ENCODE measurements at regions not wholly inside any gene's neighbourhood (a gene's known extent, or its start where the extent isn't known, plus 50 kb on each side); places are given as distances from the start of the nearest gene placed in this dataset.

- Histone ChIP-seq H3K9ac (no peak overlapping the region), H3K27ac (no peak overlapping the region), H3K9me3 (replicated peaks in 1 of 11) (peaks cover 0 to 6% (median 0%) of the 10 kb centered on the region in 11 experiments; a peak in 7 of 22 replicates), H3K4me3 (no peak overlapping the region), H3K27me3 (no peaks in the 10 kb centered on the region), H3K36me3 (no peaks in the 10 kb centered on the region), H4K20me1 (no peaks in the 10 kb centered on the region), H3K4me1 (no peaks in the 10 kb centered on the region), H3K4me2 (no peak overlapping the region)
- no peak for TF ChIP-seq Cebpa-rat (IDR thresholded peaks at IDR 0.05)
Observed at GRCh38 chr3:86743233-86743632, 247.7 kb downstream of the VGLL3 start.

GRCh38 chr3:86740751-86741150, 250.2 kb downstream of the VGLL3 start:
- Histone ChIP-seq H3K4me3 (no peak overlapping the region), H3K27ac (no peak overlapping the region), H3K27me3 (no peaks in the 10 kb centered on the region)

DNA sequence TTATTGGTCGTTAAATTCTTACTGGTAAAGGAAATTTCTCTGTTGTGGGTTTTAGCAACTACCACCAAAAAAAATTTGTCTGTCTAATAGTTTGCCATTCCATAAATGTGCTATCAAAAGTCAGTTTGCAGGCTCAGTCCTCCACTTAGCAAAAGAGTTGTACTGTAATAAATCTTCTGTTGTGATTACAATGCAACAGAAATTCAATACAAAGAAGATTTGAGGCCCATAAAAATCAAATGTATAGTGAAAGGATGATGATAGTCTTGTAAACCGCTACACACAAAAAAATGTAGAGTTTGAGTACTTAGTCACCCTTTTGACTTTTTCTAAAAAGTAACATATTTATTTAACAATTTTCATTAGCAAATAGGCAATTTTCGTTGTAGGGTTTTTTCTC, 251.7 kb downstream of the VGLL3 start:
- Histone ChIP-seq H3K27me3 (no peaks in the 10 kb centered on the region), H3K9me3 (replicated peaks in 1 of 11) (peaks cover 0 to 2% (median 0%) of the 10 kb centered on the region in 11 experiments; a peak in 1 of 22 replicates), H3K36me3 (no peaks in the 10 kb centered on the region), H4K20me1 (no peaks in the 10 kb centered on the region), H3K9ac (no peak overlapping the region), H3K4me2 (no peak overlapping the region), H3K4me3 (no peak overlapping the region), H3K4me1 (peaks cover 4 to 14% (median 11%) of the 10 kb centered on the region in 10 experiments; a peak in 13 of 20 replicates), H3K27ac (no peak overlapping the region)
- TF ChIP-seq Cebpa-rat (IDR thresholded peaks at IDR 0.05), result no peak

More at GRCh38 chr3:86740751-86741150, 250.2 kb downstream of the VGLL3 start:
- no peak overlapping the region for H3K4me2 ChIP-seq
- no peak for TF ChIP-seq Cebpa-rat (IDR thresholded peaks at IDR 0.05)
- no peak overlapping the region for H3K9ac ChIP-seq
- H3K9me3 ChIP-seq (replicated peaks in 1 of 11), result no peaks in the 10 kb centered on the region
- H4K20me1 ChIP-seq, result no peaks in the 10 kb centered on the region
- H3K36me3 ChIP-seq, result no peaks in the 10 kb centered on the region
- H3K4me1 ChIP-seq, result peaks cover 4 to 14% (median 11%) of the 10 kb centered on the region in 10 experiments; a peak in 13 of 20 replicates

DNA sequence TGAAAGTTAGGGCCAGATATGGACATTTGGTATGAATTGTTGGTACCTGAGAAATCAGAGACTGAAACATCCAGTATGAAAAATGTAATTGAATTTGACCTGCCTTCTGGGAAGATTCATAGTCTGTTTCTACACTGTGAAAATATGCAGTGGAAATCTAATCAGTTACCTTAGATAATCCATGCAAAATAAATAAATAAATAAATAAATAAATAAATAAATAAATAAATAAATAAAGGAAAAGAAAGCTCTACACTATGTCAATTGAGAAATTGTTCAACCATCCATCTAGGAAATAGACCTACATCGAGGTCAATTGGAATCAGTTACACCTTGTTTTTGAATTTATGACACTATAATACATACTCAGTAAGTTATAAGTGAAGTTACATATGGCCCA, 252.3 kb downstream of the VGLL3 start:
- H3K4me2 ChIP-seq, result no peak overlapping the region
- H3K4me1 ChIP-seq, result peaks cover 4 to 14% (median 11%) of the 10 kb centered on the region in 10 experiments; a peak in 13 of 20 replicates
- no peak for TF ChIP-seq Cebpa-rat (IDR thresholded peaks at IDR 0.05)
- no peak overlapping the region for H3K27ac ChIP-seq
- H3K9ac ChIP-seq, result no peak overlapping the region
- no peaks in the 10 kb centered on the region for H3K36me3 ChIP-seq
- no peaks in the 10 kb centered on the region for H3K27me3 ChIP-seq
- H3K9me3 ChIP-seq (replicated peaks in 1 of 11), result peaks cover 0 to 5% (median 0%) of the 10 kb centered on the region in 11 experiments; a peak in 6 of 22 replicates
- no peak overlapping the region for H3K4me3 ChIP-seq
- no peaks in the 10 kb centered on the region for H4K20me1 ChIP-seq

DNA sequence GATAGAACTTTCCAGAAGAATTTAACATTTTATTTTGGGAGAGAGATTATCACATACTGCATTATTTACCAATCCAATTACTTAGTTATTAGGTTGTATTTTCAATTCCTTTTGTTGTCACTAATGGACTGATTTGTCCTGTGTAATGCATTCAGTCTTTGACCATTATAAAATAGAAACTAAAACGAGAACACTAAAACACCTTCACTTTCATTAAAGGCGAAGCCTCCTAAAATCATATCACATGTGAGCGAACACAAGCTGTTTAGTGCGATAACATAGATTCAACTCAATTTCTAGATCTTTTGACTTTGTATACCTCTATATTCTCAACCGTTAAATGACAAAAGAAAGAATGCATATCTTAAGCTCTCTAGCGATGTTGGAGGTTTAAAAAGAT, 253.4 kb downstream of the VGLL3 start:
- H3K9ac ChIP-seq, result no peak overlapping the region
- no peak for TF ChIP-seq Cebpa-rat (IDR thresholded peaks at IDR 0.05)
- peaks cover 10 to 17% (median 11%) of the 10 kb centered on the region in 11 experiments for H3K9me3 ChIP-seq (replicated peaks in 1 of 11)
- H4K20me1 ChIP-seq, result no peaks in the 10 kb centered on the region
- no peaks in the 10 kb centered on the region for H3K27me3 ChIP-seq
- H3K4me1 ChIP-seq, result peaks cover 4 to 14% (median 11%) of the 10 kb centered on the region in 10 experiments; a peak in 13 of 20 replicates
- no peak overlapping the region for H3K27ac ChIP-seq
- no peak overlapping the region for H3K4me3 ChIP-seq
- peak overlapping the region in 1 of 11 experiments; percentile 53; a peak in 1 of 22 replicates for H3K4me2 ChIP-seq
- no peaks in the 10 kb centered on the region for H3K36me3 ChIP-seq

DNA sequence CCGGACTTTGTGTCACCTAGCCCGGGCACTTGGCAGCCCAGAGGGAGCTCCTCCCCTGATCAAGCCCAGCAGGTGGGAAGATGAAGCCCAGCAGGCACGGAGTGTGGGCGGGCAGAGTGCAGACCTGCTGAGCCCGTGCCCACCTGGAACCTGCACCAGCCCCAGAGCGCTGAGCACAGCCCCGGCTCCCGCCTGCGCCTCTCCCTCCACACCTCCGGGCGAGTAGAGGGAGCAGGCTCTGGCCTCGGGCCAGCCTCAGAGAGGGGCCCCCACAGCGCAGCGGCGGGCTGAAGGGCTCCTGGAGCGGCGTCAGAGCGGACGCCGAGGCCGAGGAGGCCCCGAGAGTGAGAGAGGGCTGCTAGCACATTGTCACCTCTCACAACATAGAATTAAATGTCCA, 257.7 kb downstream of the VGLL3 start:
- Histone ChIP-seq H3K4me1 (peaks cover 5 to 30% (median 18%) of the 10 kb centered on the region in 10 experiments; a peak in 17 of 20 replicates), H3K27ac (no peak overlapping the region)

DNA sequence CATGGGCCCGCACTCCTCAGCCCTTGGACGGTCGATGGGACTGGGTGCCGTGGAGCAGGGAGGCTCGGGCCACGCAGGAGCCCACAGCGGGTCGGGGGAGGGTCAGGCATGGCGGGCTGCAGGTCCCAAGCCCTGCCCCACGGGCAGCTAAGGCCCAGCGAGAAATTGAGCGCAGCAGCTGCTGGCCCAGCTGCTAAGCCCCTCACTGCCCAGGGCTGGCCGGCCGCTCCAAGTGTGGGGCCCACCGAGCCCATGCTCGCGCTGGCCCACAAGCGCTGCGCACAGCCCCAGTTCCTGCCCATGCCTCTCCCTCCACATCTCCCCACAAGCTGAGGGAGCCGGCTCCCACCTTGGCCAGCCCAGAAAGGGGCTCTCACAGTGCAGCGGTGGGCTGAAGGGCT, 259.4 kb downstream of the VGLL3 start:
- H3K4me2 ChIP-seq, result peak overlapping the region in 8 of 11 experiments; percentile 8 to 68 (median 52); a peak in 13 of 22 replicates
- H3K27ac ChIP-seq, result peak overlapping the region in 1 of 11 experiments; percentile 34; a peak in 1 of 22 replicates
- no peaks in the 10 kb centered on the region for H4K20me1 ChIP-seq
- TF ChIP-seq Cebpa-rat (IDR thresholded peaks at IDR 0.05), result no peak
- peaks cover 0 to 24% (median 15%) of the 10 kb centered on the region in 10 experiments; a peak in 15 of 20 replicates for H3K4me1 ChIP-seq
- H3K27me3 ChIP-seq, result no peaks in the 10 kb centered on the region
- no peaks in the 10 kb centered on the region for H3K36me3 ChIP-seq
- H3K9me3 ChIP-seq (replicated peaks in 1 of 11), result peaks cover 21 to 30% (median 24%) of the 10 kb centered on the region in 11 experiments
- no peak overlapping the region for H3K4me3 ChIP-seq
- no peak overlapping the region for H3K9ac ChIP-seq

More for the DNA sequence above, 257.7 kb downstream of the VGLL3 start:
- Histone ChIP-seq H3K9ac (no peak overlapping the region), H3K36me3 (no peaks in the 10 kb centered on the region), H3K4me3 (no peak overlapping the region), H3K27me3 (no peaks in the 10 kb centered on the region), H4K20me1 (no peaks in the 10 kb centered on the region), H3K9me3 (replicated peaks in 1 of 11) (peaks cover 21 to 30% (median 24%) of the 10 kb centered on the region in 11 experiments), H3K4me2 (no peak overlapping the region)
- TF ChIP-seq Cebpa-rat (IDR thresholded peaks at IDR 0.05), result no peak

DNA sequence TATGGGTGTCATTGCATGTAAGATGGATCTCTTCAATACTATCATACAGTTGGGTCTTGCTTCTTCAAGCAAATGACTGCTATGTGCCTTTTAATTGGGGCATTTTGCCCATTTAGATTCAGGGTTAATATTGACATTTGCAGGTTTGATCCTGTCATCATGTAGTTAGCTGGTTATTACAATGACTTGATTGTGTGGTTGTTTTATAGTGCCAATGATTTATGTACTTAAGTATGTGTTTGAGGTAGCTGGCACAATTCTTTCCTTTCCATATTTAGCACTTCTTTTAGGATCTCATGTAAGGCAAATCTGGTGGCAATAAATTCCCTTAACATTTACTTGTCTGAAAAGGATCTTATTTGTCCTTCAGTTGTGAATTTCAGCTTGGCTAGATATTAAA, 267.5 kb downstream of the VGLL3 start:
- H3K36me3 ChIP-seq, result no peaks in the 10 kb centered on the region
- TF ChIP-seq Cebpa-rat (IDR thresholded peaks at IDR 0.05), result no peak

DNA sequence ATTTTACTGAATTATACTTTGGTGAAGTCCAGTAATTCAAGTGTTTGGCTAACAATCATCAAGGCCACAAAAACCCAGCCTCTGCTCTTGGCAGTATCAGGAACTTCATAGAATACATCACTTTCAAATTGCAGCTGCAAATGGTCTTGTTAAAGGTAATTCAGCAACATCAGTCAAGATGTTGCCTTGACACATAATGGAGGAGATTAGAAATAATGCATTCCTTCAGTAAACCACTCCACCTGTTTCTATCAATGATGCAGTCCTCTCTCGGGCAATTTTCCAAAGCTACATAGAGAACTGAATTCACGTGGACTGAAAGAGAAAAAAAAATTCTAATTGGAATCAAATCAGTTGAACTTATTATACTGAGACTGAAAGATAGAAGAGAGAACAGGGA, 279.3 kb downstream of the VGLL3 start:
- TF ChIP-seq Cebpa-rat (IDR thresholded peaks at IDR 0.05), result no peak
- no peak overlapping the region for H3K9ac ChIP-seq
- no peaks in the 10 kb centered on the region for H3K4me1 ChIP-seq
- no peak overlapping the region for H3K4me3 ChIP-seq
- no peak overlapping the region for H3K4me2 ChIP-seq
- H3K27ac ChIP-seq, result no peak overlapping the region
- no peaks in the 10 kb centered on the region for H3K27me3 ChIP-seq
- H3K9me3 ChIP-seq (replicated peaks in 1 of 11), result peaks cover 0 to 8% (median 0%) of the 10 kb centered on the region in 11 experiments; a peak in 4 of 22 replicates
- no peaks in the 10 kb centered on the region for H4K20me1 ChIP-seq
- H3K36me3 ChIP-seq, result no peaks in the 10 kb centered on the region

More for the DNA sequence above, 267.5 kb downstream of the VGLL3 start:
- no peaks in the 10 kb centered on the region for H3K27me3 ChIP-seq
- no peak overlapping the region for H3K4me2 ChIP-seq
- no peak overlapping the region for H3K4me3 ChIP-seq
- no peak overlapping the region for H3K9ac ChIP-seq
- H3K9me3 ChIP-seq (replicated peaks in 1 of 11), result no peaks in the 10 kb centered on the region; a peak in 1 of 22 replicates
- no peak overlapping the region for H3K27ac ChIP-seq
- no peaks in the 10 kb centered on the region for H4K20me1 ChIP-seq
- no peaks in the 10 kb centered on the region for H3K4me1 ChIP-seq

DNA sequence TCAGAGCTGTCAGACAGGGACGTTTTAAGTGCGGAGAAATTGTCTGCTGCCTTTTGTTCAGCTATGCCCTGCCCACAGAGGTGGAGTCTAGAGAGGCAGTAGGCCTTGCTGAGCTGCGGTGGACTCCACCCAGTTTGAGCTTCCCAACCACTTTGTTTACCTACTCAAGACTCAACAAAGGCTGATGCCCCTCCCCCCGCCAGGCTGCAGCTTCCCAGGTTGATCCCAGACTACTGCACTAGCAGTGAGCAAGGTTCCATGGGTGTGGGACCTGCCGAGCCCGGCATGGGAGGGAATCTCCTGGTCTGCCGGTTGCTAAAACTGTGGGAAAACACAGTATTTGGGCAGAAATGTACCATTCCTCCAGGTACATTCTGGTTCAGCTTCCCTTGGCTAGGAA, 282.1 kb downstream of the VGLL3 start:
- no peak overlapping the region for H3K9ac ChIP-seq
- no peaks in the 10 kb centered on the region for H3K4me1 ChIP-seq
- H3K9me3 ChIP-seq (replicated peaks in 1 of 11), result peaks cover 0 to 9% (median 6%) of the 10 kb centered on the region in 11 experiments; a peak in 12 of 22 replicates
- no peak overlapping the region for H3K4me2 ChIP-seq
- TF ChIP-seq Cebpa-rat (IDR thresholded peaks at IDR 0.05), result no peak
- H3K4me3 ChIP-seq, result no peak overlapping the region
- H3K36me3 ChIP-seq, result no peaks in the 10 kb centered on the region
- no peaks in the 10 kb centered on the region for H3K27me3 ChIP-seq
- H3K27ac ChIP-seq, result no peak overlapping the region
- no peaks in the 10 kb centered on the region for H4K20me1 ChIP-seq

All from BLaER1 treated with 17β-estradiol and CSF1 and Interleukin-3, amounts not matched to agents 10 nM and 100 nM (cell line).